ENCODE measurements at regions not wholly inside any gene's neighbourhood (a gene's known extent, or its start where the extent isn't known, plus 50 kb on each side); places are given as distances from the start of the nearest gene placed in this dataset.

- no peak overlapping the region for H3K27ac Mint-ChIP-seq
- Histone ChIP-seq H3K4me3 (ENCODE audit: low read depth, low read length) (no peak overlapping the region), H3K4me1 (ENCODE audit: control insufficient read depth, insufficient read depth, low read length, poor library complexity, severe bottlenecking) (no peaks in the 10 kb centered on the region), H3K36me3 (ENCODE audit: control insufficient read depth, insufficient read depth, low read length) (no peaks in the 10 kb centered on the region), H3K9me3 (ENCODE audit: control insufficient read depth in 2 of 2, low read length in 2 of 2) (no peaks in the 10 kb centered on the region), H3K27ac (ENCODE audit: insufficient read depth, low read length, poor library complexity, severe bottlenecking) (no peak overlapping the region), H3K27me3 (ENCODE audit: control insufficient read depth, insufficient read depth, low read length) (peaks cover 2% of the 10 kb centered on the region)
- no peaks in the 10 kb centered on the region for H3K36me3 Mint-ChIP-seq
- H3K4me3 Mint-ChIP-seq, result no peak overlapping the region
- no peak for DNase-seq
- H3K4me1 Mint-ChIP-seq, result no peaks in the 10 kb centered on the region
- ATAC-seq (ENCODE audit: low read depth in 2 of 2), result no peak
- H3K9me3 Mint-ChIP-seq, result peaks cover 0 to 5% (median 0%) of the 10 kb centered on the region in 7 donors
- H3K27me3 Mint-ChIP-seq, result peaks cover 5% of the 10 kb centered on the region
These were observed 400.8 kb downstream of the REEP3 start for GRCh38 chr10:63921908-63922467.

- Mint-ChIP-seq H3K9me3 (peaks cover 0 to 5% (median 0%) of the 10 kb centered on the region in 7 donors), H3K27me3 (peaks cover 6% of the 10 kb centered on the region), H3K27ac (no peak overlapping the region), H3K4me3 (no peak overlapping the region), H3K36me3 (no peaks in the 10 kb centered on the region), H3K4me1 (no peaks in the 10 kb centered on the region)
- no peak overlapping the region for H3K4me3 ChIP-seq (ENCODE audit: low read depth, low read length)
- peaks cover 2% of the 10 kb centered on the region for H3K27me3 ChIP-seq (ENCODE audit: control insufficient read depth, insufficient read depth, low read length)
- no peaks in the 10 kb centered on the region for H3K36me3 ChIP-seq (ENCODE audit: control insufficient read depth, insufficient read depth, low read length)
- H3K9me3 ChIP-seq (ENCODE audit: control insufficient read depth in 2 of 2, low read length in 2 of 2), result no peaks in the 10 kb centered on the region
- no peak for ATAC-seq (ENCODE audit: low read depth in 2 of 2)
- H3K27ac ChIP-seq (ENCODE audit: insufficient read depth, low read length, poor library complexity, severe bottlenecking), result no peak overlapping the region
- H3K4me1 ChIP-seq (ENCODE audit: control insufficient read depth, insufficient read depth, low read length, poor library complexity, severe bottlenecking), result no peaks in the 10 kb centered on the region
- no peak for DNase-seq
These were observed 401.5 kb downstream of the REEP3 start for GRCh38 chr10:63922468-63923284.

- ATAC-seq (ENCODE audit: low read depth in 2 of 2) (no peak), DNase-seq (no peak)
- H3K36me3 Mint-ChIP-seq, result no peaks in the 10 kb centered on the region
- H3K27me3 Mint-ChIP-seq, result peaks cover 10% of the 10 kb centered on the region
- peaks cover 3% of the 10 kb centered on the region for H3K27me3 ChIP-seq (ENCODE audit: control insufficient read depth, insufficient read depth, low read length)
- no peak overlapping the region for H3K4me3 Mint-ChIP-seq
- no peak overlapping the region for H3K4me3 ChIP-seq (ENCODE audit: low read depth, low read length)
- no peaks in the 10 kb centered on the region for H3K4me1 ChIP-seq (ENCODE audit: control insufficient read depth, insufficient read depth, low read length, poor library complexity, severe bottlenecking)
- no peaks in the 10 kb centered on the region for H3K4me1 Mint-ChIP-seq
- H3K9me3 Mint-ChIP-seq, result peaks cover 0 to 5% (median 0%) of the 10 kb centered on the region in 7 donors
- no peak overlapping the region for H3K27ac Mint-ChIP-seq
- H3K27ac ChIP-seq (ENCODE audit: insufficient read depth, low read length, poor library complexity, severe bottlenecking), result no peak overlapping the region
- no peaks in the 10 kb centered on the region for H3K36me3 ChIP-seq (ENCODE audit: control insufficient read depth, insufficient read depth, low read length)
- no peaks in the 10 kb centered on the region for H3K9me3 ChIP-seq (ENCODE audit: control insufficient read depth in 2 of 2, low read length in 2 of 2)
These were observed 408.7 kb downstream of the REEP3 start for GRCh38 chr10:63929831-63930467.

GRCh38 chr10:63930584-63930983, 409.4 kb downstream of the REEP3 start:
- Histone ChIP-seq H3K4me1 (ENCODE audit: control insufficient read depth, insufficient read depth, low read length, poor library complexity, severe bottlenecking) (no peaks in the 10 kb centered on the region), H3K9me3 (ENCODE audit: control insufficient read depth in 2 of 2, low read length in 2 of 2) (no peaks in the 10 kb centered on the region), H3K4me3 (ENCODE audit: low read depth, low read length) (no peak overlapping the region), H3K27me3 (ENCODE audit: control insufficient read depth, insufficient read depth, low read length) (peaks cover 3% of the 10 kb centered on the region), H3K36me3 (ENCODE audit: control insufficient read depth, insufficient read depth, low read length) (no peaks in the 10 kb centered on the region), H3K27ac (ENCODE audit: insufficient read depth, low read length, poor library complexity, severe bottlenecking) (no peak overlapping the region)
- Mint-ChIP-seq H3K9me3 (peaks cover 0 to 1% (median 0%) of the 10 kb centered on the region in 7 donors), H3K27ac (no peak overlapping the region), H3K36me3 (no peaks in the 10 kb centered on the region), H3K27me3 (peaks cover 10% of the 10 kb centered on the region), H3K4me3 (no peak overlapping the region), H3K4me1 (no peaks in the 10 kb centered on the region)
- ATAC-seq (ENCODE audit: low read depth in 2 of 2) (no peak), DNase-seq (no peak)

GRCh38 chr10:63935705-63936104, 414.5 kb downstream of the REEP3 start:
- H3K27me3 ChIP-seq (ENCODE audit: control insufficient read depth, insufficient read depth, low read length), result peaks cover 3% of the 10 kb centered on the region
- H3K27ac ChIP-seq (ENCODE audit: insufficient read depth, low read length, poor library complexity, severe bottlenecking), result no peak overlapping the region
- Mint-ChIP-seq H3K27ac (no peak overlapping the region), H3K36me3 (no peaks in the 10 kb centered on the region), H3K9me3 (peaks cover 0 to 1% (median 0%) of the 10 kb centered on the region in 7 donors), H3K27me3 (peaks cover 4% of the 10 kb centered on the region), H3K4me3 (no peak overlapping the region), H3K4me1 (no peaks in the 10 kb centered on the region)
- H3K4me1 ChIP-seq (ENCODE audit: control insufficient read depth, insufficient read depth, low read length, poor library complexity, severe bottlenecking), result no peaks in the 10 kb centered on the region
- no peak overlapping the region for H3K4me3 ChIP-seq (ENCODE audit: low read depth, low read length)
- ATAC-seq (ENCODE audit: low read depth in 2 of 2) (no peak), DNase-seq (no peak)
- H3K36me3 ChIP-seq (ENCODE audit: control insufficient read depth, insufficient read depth, low read length), result no peaks in the 10 kb centered on the region
- no peaks in the 10 kb centered on the region for H3K9me3 ChIP-seq (ENCODE audit: control insufficient read depth in 2 of 2, low read length in 2 of 2)

- no peaks in the 10 kb centered on the region for H3K4me1 ChIP-seq (ENCODE audit: control insufficient read depth, insufficient read depth, low read length, poor library complexity, severe bottlenecking)
- Mint-ChIP-seq H3K9me3 (peaks cover 0 to 4% (median 0%) of the 10 kb centered on the region in 7 donors), H3K4me3 (no peak overlapping the region), H3K27ac (no peak overlapping the region), H3K27me3 (no peaks in the 10 kb centered on the region), H3K4me1 (no peaks in the 10 kb centered on the region), H3K36me3 (no peaks in the 10 kb centered on the region)
- H3K9me3 ChIP-seq (ENCODE audit: control insufficient read depth in 2 of 2, low read length in 2 of 2), result no peaks in the 10 kb centered on the region
- H3K27ac ChIP-seq (ENCODE audit: insufficient read depth, low read length, poor library complexity, severe bottlenecking), result no peak overlapping the region
- ATAC-seq (ENCODE audit: low read depth in 2 of 2), result no peak
- no peak for DNase-seq
- H3K36me3 ChIP-seq (ENCODE audit: control insufficient read depth, insufficient read depth, low read length), result no peaks in the 10 kb centered on the region
- no peak overlapping the region for H3K4me3 ChIP-seq (ENCODE audit: low read depth, low read length)
- H3K27me3 ChIP-seq (ENCODE audit: control insufficient read depth, insufficient read depth, low read length), result no peaks in the 10 kb centered on the region
These were observed 419.2 kb downstream of the REEP3 start for GRCh38 chr10:63940277-63940922.

GRCh38 chr10:63964406-63964805, 443.2 kb downstream of the REEP3 start:
- Histone ChIP-seq H3K36me3 (ENCODE audit: control insufficient read depth, insufficient read depth, low read length) (no peaks in the 10 kb centered on the region), H3K4me3 (ENCODE audit: low read depth, low read length) (no peak overlapping the region), H3K27ac (ENCODE audit: insufficient read depth, low read length, poor library complexity, severe bottlenecking) (no peak overlapping the region), H3K9me3 (ENCODE audit: control insufficient read depth in 2 of 2, low read length in 2 of 2) (no peaks in the 10 kb centered on the region), H3K4me1 (ENCODE audit: control insufficient read depth, insufficient read depth, low read length, poor library complexity, severe bottlenecking) (no peaks in the 10 kb centered on the region), H3K27me3 (ENCODE audit: control insufficient read depth, insufficient read depth, low read length) (no peaks in the 10 kb centered on the region)
- H3K9me3 Mint-ChIP-seq, result peaks cover 0 to 9% (median 0%) of the 10 kb centered on the region in 7 donors
- no peaks in the 10 kb centered on the region for H3K36me3 Mint-ChIP-seq
- no peaks in the 10 kb centered on the region for H3K4me1 Mint-ChIP-seq
- no peak overlapping the region for H3K27ac Mint-ChIP-seq
- no peak for DNase-seq
- no peak overlapping the region for H3K4me3 Mint-ChIP-seq
- peaks cover 5% of the 10 kb centered on the region for H3K27me3 Mint-ChIP-seq
- no peak for ATAC-seq (ENCODE audit: low read depth in 2 of 2)
